SK-N-SH treated with all-trans-retinoic acid at 6 μM for 48 hours (cell line): ENCODE measurements at regions not wholly inside any gene's neighbourhood (a gene's known extent, or its start where the extent isn't known, plus 50 kb on each side); places are given as distances from the start of the nearest gene placed in this dataset.

ENCODE experiments used
- CREB5 ChIP-seq: fragments of 250-450 bp; sonication (Bioruptor Pico); IDR thresholded peaks from 2 replicates; pipeline ENCODE4 v1.5.1; 2020; ENCODE audit warnings: low read depth, mild to moderate bottlenecking, moderate library complexity
- PATZ1 ChIP-seq: fragments of 250-450 bp; sonication (Bioruptor Pico); IDR thresholded peaks from 2 replicates; pipeline ENCODE4 v1.8.0; 2020; ENCODE audit warnings: mild to moderate bottlenecking, moderate library complexity, borderline replicate concordance
- PPARA ChIP-seq: fragments of 250-450 bp; sonication (Bioruptor Pico); IDR thresholded peaks from 2 replicates; pipeline ENCODE4 v1.5.0; 2020; ENCODE audit warnings: mild to moderate bottlenecking, borderline replicate concordance
- RARB ChIP-seq: fragments of 250-450 bp; sonication (Bioruptor Pico); IDR thresholded peaks from 2 replicates; pipeline ENCODE4 v1.8.0; 2021; ENCODE audit warnings: mild to moderate bottlenecking, moderate library complexity
- TOX ChIP-seq: fragments of 250-450 bp; sonication (Bioruptor Pico); IDR thresholded peaks from 2 replicates; pipeline ENCODE4 v1.8.0; 2021; ENCODE audit warnings: mild to moderate bottlenecking, moderate library complexity, borderline replicate concordance
- TSHZ2 ChIP-seq: fragments of 250-450 bp; sonication (Bioruptor Pico); IDR thresholded peaks from 2 replicates; pipeline ENCODE4 v1.5.0; 2020; ENCODE audit warnings: mild to moderate bottlenecking, moderate library complexity
- ZC3H10 ChIP-seq: fragments of 250-450 bp; sonication (Bioruptor Pico); IDR thresholded peaks from 2 replicates; pipeline ENCODE4 v1.5.1; 2021; ENCODE audit warnings: mild to moderate bottlenecking, moderate library complexity
- ZFP3 ChIP-seq: fragments of 250-450 bp; sonication (Bioruptor Pico); IDR thresholded peaks from 2 replicates; pipeline ENCODE4 v1.5.0; 2020; ENCODE audit warnings: mild to moderate bottlenecking, moderate library complexity
- ZFP30 ChIP-seq: fragments of 450-650 bp; formaldehyde crosslinking; IDR thresholded peaks from 2 replicates; pipeline ENCODE4 v1.5.0; 2022; ENCODE audit warnings: mild to moderate bottlenecking, moderate library complexity
- ZNF565 ChIP-seq: fragments of 450-650 bp; formaldehyde crosslinking; conservative IDR thresholded peaks from 2 replicates; pipeline ENCODE4 v1.5.0; 2020; ENCODE audit warnings: low read depth, mild to moderate bottlenecking, moderate library complexity
- ZNF70 ChIP-seq: fragments of 450-650 bp; formaldehyde crosslinking; IDR thresholded peaks from 2 replicates; pipeline ENCODE4 v1.5.0; 2020; ENCODE audit warnings: mild to moderate bottlenecking, moderate library complexity
- ZNF8 ChIP-seq: fragments of 450-650 bp; formaldehyde crosslinking; IDR thresholded peaks from 2 replicates; pipeline ENCODE4 v1.5.0; 2020; ENCODE audit warnings: mild to moderate bottlenecking, moderate library complexity

- TF ChIP-seq PPARA (CRISPR knock-in tag): no peak
- TF ChIP-seq TOX (CRISPR knock-in tag): no peak
- TF ChIP-seq TSHZ2 (CRISPR knock-in tag): no peak
- TF ChIP-seq RARB: no peak
- TF ChIP-seq PATZ1: no peak
- TF ChIP-seq ZNF565 (CRISPR knock-in tag): no peak
- TF ChIP-seq ZNF8 (CRISPR knock-in tag): no peak
- TF ChIP-seq CREB5: no peak
- no peak for TF ChIP-seq ZC3H10 (CRISPR knock-in tag)
- no peak for TF ChIP-seq ZFP3 (CRISPR knock-in tag)
- TF ChIP-seq ZNF70: no peak
- no peak for TF ChIP-seq ZFP30 (CRISPR knock-in tag)
These were observed 312.7 kb upstream of the CWC22 start for GRCh38 chr2:180319586-180320405.
